Smooth muscle cell (in vitro differentiated cells): ENCODE measurements at regions not wholly inside any gene's neighbourhood (a gene's known extent, or its start where the extent isn't known, plus 50 kb on each side); places are given as distances from the start of the nearest gene placed in this dataset.

ENCODE experiments used
- DNase-seq: peaks from one replicate; lab custom pipeline; 2025; ENCODE audit not compliant: unreplicated experiment; lab: John Stamatoyannopoulos, UW
- H2AFZ ChIP-seq: fragments of 200-600 bp; sonication (generic); 2 replicates; pipeline ENCODE4 v1.6.0; 2016; ENCODE audit warnings: antibody characterized with exemption, low read depth, mild to moderate bottlenecking
- H3F3A ChIP-seq: fragments of 200-600 bp; sonication (generic); 2 replicates; pipeline ENCODE4 v1.6.0; 2017; ENCODE audit warnings: antibody characterized with exemption, low read depth
- H3K27ac ChIP-seq: fragments of 200-600 bp; sonication (generic); 2 replicates; pipeline ENCODE4 v1.5.1; 2016; ENCODE audit warnings: low read depth, mild to moderate bottlenecking
- H3K27me3 ChIP-seq: fragments of 200-600 bp; sonication (generic); 2 replicates; pipeline ENCODE4 v1.6.1; 2016; ENCODE audit warnings: low read depth, mild to moderate bottlenecking
- H3K36me3 ChIP-seq: fragments of 200-600 bp; sonication (generic); 2 replicates; pipeline ENCODE4 v1.5.1; 2016; ENCODE audit warnings: low read depth
- H3K4me1 ChIP-seq: fragments of 200-600 bp; sonication (generic); 2 replicates; pipeline ENCODE4 v1.5.1; 2016; ENCODE audit warnings: low read depth
- H3K4me2 ChIP-seq: fragments of 200-600 bp; sonication (generic); 2 replicates; pipeline ENCODE4 v1.6.0; 2016; ENCODE audit warnings: mild to moderate bottlenecking
- H3K4me3 ChIP-seq: fragments of 200-600 bp; sonication (generic); 2 replicates; pipeline ENCODE4 v1.5.1; 2016; ENCODE audit warnings: mild to moderate bottlenecking
- H3K79me2 ChIP-seq: fragments of 200-600 bp; sonication (generic); 2 replicates; pipeline ENCODE4 v1.6.0; 2016; ENCODE audit warnings: low read depth, mild to moderate bottlenecking
- H3K9ac ChIP-seq: fragments of 200-600 bp; sonication (generic); 2 replicates; pipeline ENCODE4 v1.6.0; 2016; ENCODE audit warnings: low read depth
- H3K9me3 ChIP-seq: fragments of 200-600 bp; sonication (generic); replicated peaks from 2 replicates; pipeline ENCODE4 v1.5.1; 2016; ENCODE audit warnings: low read depth
- H4K20me1 ChIP-seq: fragments of 200-600 bp; sonication (generic); 2 replicates; pipeline ENCODE4 v1.6.0; 2016; ENCODE audit warnings: low read depth
- WGBS: methylation state at CpG from one replicate; pipeline ENCODE4 v1.1.7; 2016; ENCODE audit warnings: low lambda C conversion rate; 5-methylcytosine and 5-hydroxymethylcytosine counted together
- TF ChIP-seq, protein P1 (sequence below): fragments of 200-600 bp; sonication (generic); IDR thresholded peaks from 2 replicates; pipeline ENCODE4 v1.5.1; 2017; ENCODE audit warnings: borderline replicate concordance, mild to moderate bottlenecking, antibody characterized with exemption; ENCODE audit not compliant: insufficient read depth, poor library complexity, severe bottlenecking

DNA sequence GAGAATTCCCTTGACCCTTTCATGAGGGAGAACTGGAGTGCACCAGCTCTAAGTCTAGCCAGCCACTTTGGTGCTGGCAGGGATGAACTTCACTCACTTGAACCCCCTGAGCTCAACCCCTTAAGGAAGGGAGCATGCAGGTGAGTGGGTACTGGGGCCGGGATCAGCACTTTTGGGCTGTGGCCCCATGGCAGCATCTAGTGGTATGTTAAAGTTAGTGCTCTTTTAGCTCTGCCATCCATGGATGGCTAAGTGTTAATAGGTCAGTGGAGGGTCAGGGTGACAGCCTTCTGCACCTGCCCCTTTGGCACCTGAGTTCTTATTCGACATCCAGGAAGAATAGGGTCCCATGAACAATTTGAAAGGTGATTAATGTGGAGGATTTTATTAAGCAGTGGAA lies 689.0 kb upstream of the FSHR start:
- Histone ChIP-seq H3F3A (no peaks in the 10 kb centered on the region), H3K27me3 (peaks cover 4% of the 10 kb centered on the region), H4K20me1 (no peaks in the 10 kb centered on the region), H3K9me3 (no peaks in the 10 kb centered on the region), H2AFZ (no peak overlapping the region), H3K79me2 (no peaks in the 10 kb centered on the region), H3K4me3 (no peak overlapping the region), H3K4me1 (peaks cover 4% of the 10 kb centered on the region), H3K9ac (no peak overlapping the region), H3K36me3 (no peaks in the 10 kb centered on the region), H3K4me2 (no peak overlapping the region), H3K27ac (no peak overlapping the region)
- no peak for DNase-seq
- whole genome bisulfite sequencing = 81% methylated on average over 2 of the region's 2 CpGs
- TF ChIP-seq, protein P1, sequence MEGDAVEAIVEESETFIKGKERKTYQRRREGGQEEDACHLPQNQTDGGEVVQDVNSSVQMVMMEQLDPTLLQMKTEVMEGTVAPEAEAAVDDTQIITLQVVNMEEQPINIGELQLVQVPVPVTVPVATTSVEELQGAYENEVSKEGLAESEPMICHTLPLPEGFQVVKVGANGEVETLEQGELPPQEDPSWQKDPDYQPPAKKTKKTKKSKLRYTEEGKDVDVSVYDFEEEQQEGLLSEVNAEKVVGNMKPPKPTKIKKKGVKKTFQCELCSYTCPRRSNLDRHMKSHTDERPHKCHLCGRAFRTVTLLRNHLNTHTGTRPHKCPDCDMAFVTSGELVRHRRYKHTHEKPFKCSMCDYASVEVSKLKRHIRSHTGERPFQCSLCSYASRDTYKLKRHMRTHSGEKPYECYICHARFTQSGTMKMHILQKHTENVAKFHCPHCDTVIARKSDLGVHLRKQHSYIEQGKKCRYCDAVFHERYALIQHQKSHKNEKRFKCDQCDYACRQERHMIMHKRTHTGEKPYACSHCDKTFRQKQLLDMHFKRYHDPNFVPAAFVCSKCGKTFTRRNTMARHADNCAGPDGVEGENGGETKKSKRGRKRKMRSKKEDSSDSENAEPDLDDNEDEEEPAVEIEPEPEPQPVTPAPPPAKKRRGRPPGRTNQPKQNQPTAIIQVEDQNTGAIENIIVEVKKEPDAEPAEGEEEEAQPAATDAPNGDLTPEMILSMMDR = no peak

DNA sequence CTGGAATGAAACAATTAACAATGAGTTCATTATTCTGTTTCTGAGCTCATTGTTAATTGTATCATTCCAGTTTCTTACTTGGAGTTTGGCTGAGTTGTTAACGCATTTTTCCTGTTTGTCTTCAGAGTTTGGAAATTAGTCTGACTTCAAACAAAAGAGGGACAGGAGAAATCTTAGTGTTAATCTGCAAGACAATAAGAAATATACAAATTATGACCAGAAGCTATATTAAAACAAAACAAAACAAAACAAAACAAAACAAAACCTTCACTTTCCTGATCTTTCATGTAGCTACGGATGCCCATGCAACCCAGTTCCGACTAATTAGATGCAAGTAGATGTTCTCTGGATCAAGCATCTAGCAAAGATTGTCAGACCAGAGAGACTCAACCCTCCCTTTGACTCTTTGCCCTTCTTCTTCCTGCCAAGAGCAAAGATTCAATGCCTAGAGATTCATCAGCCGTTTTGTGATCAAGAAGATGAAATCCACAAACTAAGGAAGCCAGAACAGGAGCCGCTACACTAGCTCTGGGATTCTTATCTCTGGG lies 686.2 kb upstream of the FSHR start:
- H3K4me3 ChIP-seq = no peak overlapping the region
- no peaks in the 10 kb centered on the region for H3K36me3 ChIP-seq
- H3K4me2 ChIP-seq = peak overlapping the region; percentile 31
- H3K4me1 ChIP-seq = peaks cover 4% of the 10 kb centered on the region
- H3K9me3 ChIP-seq = no peaks in the 10 kb centered on the region
- no peak overlapping the region for H3K9ac ChIP-seq
- no peaks in the 10 kb centered on the region for H3F3A ChIP-seq
- WGBS = 62% methylated on average over 5 of the region's 5 CpGs
- peaks cover 4% of the 10 kb centered on the region for H3K27me3 ChIP-seq
- TF ChIP-seq, protein P1 = no peak
- H3K27ac ChIP-seq = peak overlapping the region; percentile 69
- DNase-seq = no peak
- no peaks in the 10 kb centered on the region for H4K20me1 ChIP-seq
- H2AFZ ChIP-seq = peak overlapping the region; percentile 5
- H3K79me2 ChIP-seq = no peaks in the 10 kb centered on the region

DNA sequence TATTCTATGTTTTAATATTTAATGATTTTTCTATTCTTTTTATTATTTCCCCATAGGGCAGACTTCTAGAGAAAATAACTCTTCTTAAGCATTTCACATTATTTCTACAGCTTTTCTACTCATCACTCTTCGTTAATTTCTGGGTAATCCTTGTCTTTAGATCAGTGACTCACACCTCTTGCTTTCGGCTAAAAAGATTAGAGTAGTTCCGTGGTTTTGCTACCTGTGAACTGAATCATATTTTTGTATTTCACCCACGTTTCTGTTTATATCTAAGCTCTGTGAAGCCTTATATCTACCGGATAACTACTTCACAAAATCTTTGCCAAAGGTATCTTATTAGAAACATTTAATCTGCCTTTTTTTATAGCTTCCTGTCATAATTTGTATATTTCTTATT lies 685.5 kb upstream of the FSHR start:
- TF ChIP-seq, protein P1 = no peak
- Histone ChIP-seq H3K79me2 (no peaks in the 10 kb centered on the region), H3K36me3 (no peaks in the 10 kb centered on the region), H3K27me3 (peaks cover 4% of the 10 kb centered on the region), H3F3A (no peaks in the 10 kb centered on the region), H3K4me3 (no peak overlapping the region), H3K9ac (no peak overlapping the region), H2AFZ (no peak overlapping the region), H4K20me1 (no peaks in the 10 kb centered on the region), H3K4me1 (peaks cover 4% of the 10 kb centered on the region), H3K27ac (peak overlapping the region; percentile 69), H3K4me2 (no peak overlapping the region), H3K9me3 (no peaks in the 10 kb centered on the region)
- 34% methylated on average over 5 of the region's 5 CpGs for WGBS
- DNase-seq = no peak
